ENCODE measurements at regions not wholly inside any gene's neighbourhood (a gene's known extent, or its start where the extent isn't known, plus 50 kb on each side); places are given as distances from the start of the nearest gene placed in this dataset.

DNA sequence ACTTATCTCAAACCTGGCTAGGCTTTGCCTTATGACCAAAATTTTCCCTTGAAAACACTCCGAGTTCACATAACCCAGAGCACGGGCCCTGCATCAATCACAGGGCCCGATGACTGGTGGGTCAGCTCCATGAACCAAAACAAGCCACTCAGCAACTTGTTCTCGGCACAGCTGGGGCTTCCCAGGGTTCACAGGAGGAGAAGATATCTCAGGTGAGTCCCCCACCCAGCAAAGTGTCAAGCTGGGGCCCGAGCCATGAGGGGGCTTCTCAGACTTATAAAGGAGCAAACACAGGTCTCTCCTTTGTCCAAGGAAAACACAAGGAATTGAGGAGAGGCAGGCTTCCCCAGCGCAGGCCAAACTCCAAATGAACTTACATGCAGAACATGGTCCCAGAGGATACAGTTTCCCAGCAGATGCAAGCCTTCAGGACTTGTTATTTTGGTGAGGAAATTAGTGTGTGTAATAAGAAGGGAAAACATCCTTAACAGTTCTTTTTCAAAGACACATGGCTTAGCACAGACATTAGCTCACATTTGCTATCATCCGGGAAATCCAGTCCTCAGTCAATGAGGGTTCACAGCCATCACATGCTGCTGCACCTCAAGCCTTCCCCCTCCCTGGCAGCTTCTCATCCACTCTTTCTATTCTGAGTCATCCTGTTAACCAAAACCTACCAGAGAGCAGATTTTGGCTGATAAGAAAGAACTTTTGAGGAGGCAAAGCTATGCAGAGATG is 98.1 kb upstream of the NFIA start:
- DNase-seq = no peak

DNA sequence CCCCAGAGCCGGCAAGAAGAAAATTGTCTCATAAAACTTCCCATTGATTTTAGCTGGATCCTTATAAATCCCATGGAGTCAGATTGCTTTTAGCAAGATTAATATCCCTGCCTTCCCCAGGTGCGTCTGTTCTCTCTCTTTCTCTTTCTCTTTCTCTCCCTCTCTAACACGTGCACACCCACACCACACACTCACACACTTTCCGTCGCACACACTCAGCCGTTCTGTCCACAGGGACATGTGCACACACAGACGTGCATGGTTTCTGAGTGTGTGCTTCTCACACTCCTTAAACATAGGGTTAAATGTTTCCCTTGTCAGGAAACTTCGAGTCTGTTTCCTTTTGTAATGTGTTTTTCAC is 98.7 kb upstream of the NFIA start:
- DNase-seq = no peak

DNA sequence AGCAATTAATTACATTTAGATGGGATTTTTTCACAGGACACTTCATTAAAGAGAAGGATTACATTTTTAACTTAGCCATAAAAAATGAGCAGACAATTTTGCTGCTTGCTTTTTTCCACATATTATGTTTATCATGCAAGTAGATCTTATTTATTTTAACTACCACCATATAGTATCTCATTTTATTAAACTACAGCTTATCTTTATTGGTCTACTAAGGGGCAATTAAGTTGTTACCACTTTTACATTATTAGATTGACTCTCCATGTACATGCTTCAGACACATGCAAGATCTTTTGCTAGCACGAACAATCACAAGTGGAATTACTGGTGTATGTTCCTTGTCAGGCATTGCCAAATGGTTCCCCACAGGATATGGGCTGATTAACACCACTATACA is 99.8 kb upstream of the NFIA start:
- no peak for DNase-seq

DNA sequence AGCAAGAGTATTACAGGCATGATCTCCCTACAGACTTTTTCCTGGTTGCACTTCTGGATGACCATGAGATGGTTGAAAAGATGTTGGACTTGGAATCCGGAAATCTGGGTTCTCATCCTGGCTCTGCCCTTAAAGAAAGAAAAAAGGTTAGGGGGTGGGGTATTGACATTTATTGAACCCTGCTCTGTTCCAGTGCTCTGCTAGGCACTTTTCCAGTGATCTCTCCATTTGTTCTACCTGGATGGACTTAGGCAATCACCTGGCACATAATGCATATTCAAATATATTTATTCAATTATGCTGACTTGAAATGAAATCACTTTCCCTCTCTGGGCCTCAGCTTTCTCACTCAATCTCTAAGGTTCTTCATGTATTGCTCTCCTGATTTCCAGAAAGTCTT is 101.0 kb upstream of the NFIA start:
- no peak for DNase-seq

DNA sequence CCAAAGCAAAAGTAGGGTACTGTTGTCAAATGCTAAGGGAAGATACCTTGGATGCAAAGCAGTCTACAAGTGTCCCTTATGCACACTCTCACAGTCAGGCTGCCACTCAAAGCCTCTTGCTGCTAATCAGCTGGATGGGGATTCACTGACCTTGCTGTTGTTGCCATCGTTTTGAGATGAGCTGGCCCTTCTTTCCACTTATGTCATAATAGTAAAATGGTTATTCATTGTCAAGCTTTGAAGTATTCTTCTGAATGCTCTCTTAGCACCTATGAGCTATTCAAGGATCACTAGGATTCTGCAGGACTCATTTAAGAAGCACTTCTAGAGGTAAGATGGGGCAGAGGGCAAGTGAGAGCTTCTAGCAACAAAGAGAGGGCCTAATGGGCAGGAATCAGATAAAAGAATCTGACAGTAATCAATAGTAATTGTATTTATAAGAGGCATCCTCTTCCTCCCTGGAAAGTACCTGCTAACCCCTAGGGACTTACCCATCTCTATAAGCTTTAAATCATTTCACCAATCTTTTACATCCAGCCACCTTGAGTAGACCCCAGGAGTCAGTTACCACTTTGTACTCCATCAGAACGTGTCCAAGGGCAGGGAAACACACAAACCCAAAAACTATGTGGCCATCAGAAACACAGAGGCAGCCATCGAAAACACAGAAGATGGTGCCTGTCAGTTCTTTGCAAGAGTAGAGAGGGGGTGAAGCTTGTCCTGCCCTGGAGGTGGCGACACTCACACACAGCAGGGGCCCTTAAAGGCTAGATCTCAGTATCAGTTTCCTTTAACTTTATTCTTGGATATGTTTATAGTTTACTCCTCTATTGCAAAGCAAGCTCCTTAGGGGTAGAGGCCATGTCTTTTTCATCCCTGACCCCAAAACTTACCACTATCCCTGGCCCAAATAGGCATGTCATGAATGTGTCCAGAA is 103.7 kb upstream of the NFIA start:
- DNase-seq = peak; percentile 7 to 19

DNA sequence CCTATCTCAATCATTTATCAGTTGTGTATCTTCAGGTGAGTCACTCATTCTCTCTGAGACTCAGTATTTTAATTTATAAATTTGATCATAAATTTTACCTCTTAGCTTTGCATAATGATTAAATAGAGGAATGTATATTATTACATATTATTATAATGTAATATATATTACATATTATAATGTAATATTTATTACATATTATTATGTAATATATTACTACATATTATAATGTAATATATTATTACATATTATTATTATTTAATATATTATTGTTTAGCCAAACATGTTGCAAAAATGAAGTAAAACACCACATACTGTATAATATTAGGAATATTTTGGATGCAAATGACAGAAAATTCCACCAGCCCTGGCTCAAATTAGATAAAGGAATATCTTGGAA is 104.7 kb upstream of the NFIA start:
- no peak for DNase-seq

DNA sequence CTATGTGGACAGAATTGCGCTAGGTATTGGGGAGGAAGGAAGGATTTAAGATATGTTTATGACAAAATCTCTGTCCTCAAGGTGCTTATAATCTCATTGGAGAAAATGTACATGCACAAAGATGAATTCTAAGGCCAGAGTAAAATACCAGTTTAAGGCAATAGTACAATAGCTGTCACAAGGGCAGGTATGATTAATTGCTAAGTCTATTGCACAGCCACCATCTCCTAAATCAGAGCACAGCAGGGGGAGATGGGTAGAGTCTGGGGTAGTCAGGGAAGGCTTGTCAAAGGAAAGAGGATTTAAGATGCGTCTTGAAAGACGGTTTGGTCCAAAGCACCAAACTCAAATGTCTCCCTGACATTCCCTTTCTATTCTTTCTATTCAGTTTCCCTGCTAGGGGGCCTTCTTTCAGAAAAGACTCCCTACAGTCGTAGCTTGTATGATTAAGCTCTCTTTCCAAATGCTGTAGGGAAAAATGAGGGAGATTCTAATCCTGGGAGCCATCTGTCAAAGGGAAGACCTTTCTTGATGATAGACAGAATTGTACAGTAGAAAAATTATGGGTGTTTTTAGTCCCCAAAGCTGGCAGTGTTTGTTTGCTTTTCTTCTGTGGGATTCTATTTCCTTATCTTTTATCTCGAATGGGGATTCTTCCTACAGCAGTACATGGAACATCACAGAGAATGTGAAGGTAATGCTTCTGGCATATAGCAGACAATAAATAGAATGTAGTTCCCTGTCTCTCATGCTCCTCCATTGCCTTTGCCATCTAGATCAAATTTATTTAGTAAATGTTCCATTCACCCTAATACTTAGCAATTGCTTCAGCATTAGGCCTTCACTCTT is 107.6 kb upstream of the NFIA start:
- no peak for DNase-seq

DNA sequence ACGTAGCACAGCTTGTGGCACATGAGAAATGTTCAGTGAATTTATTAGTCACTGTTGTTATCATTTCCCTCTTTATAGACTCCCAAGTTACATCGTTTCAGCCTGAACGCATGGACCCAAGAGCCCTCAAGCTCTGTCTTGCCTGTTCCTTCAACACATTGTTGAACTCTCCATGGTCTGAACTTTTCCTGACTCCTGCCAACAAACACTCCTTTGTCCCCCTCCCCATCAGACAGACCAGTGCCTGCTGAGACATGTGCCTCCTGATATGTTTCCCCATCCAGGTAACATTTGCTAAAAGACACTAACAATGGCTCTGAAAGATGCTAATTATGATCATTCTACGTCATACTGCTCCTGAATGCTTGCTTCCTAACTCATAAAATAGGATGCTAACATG is 108.7 kb upstream of the NFIA start:
- DNase-seq = no peak

DNA sequence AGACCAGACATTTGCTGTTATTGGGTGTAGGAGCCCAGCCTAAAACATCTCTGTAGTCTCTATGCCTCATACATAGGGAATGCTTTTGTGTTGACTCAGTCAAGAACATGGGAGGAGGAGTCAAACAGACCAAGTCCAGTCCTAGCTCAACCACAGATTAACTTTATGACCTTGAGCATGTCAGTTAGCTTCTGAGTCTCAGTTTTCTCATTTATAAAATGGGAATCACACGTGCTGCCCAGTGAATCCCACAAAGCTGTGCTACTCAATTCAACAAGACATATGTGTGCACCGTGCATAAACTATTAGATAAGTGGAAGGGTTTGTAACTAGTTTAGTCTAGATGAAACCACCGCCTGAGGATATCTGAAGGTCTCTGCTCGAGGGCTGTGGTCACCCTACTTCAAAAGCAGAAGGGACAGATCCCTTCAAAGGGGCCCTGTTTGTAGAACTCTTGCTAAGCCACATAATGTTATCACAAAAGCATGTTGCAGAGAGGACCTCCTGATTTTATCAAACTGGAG is 109.5 kb upstream of the NFIA start:
- no peak for DNase-seq

DNA sequence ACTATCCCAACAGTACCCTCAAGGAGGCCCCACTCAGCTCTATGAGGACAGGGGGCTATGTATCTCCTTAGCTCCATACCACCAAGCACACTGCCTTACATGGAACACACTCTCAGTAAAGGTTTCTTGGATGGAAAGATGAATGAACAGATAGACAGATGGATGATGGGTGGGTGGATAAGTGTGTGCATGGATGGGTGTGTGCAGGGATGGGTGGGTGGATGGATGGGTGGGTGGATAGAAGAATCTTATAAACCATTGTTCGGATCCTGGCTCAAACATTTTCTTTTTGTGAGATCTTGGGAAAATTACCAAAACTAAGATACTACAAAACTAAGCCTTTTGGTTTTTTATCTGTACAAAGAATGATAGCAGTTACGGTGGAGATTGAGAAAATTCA is 111.0 kb upstream of the NFIA start:
- no peak for DNase-seq

DNA sequence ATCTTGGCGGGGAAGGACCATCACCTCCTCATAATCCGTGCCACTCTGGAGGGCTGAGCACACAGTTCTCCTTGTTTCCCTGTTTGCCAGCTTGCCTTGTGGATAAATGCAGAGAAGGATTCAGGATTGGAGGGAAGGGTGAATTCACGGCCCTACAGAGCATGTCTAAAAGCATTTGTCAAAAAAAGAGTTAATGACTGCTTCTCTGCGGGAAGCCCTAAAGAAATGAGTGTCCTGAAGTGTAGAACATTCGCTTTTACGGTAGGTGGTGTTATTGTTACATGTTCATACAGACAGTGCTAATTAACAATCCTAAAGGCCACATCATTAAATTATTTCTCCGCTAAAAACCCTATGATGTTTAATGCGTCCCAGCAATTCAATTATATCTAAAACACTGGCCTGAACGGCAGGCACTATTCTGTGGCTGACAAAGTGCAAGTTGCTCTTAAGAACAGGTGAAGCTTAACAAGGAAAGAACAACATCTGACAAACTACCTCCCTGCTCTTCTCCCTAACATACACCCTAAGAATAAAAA is 112.3 kb upstream of the NFIA start:
- DNase-seq = no peak

DNA sequence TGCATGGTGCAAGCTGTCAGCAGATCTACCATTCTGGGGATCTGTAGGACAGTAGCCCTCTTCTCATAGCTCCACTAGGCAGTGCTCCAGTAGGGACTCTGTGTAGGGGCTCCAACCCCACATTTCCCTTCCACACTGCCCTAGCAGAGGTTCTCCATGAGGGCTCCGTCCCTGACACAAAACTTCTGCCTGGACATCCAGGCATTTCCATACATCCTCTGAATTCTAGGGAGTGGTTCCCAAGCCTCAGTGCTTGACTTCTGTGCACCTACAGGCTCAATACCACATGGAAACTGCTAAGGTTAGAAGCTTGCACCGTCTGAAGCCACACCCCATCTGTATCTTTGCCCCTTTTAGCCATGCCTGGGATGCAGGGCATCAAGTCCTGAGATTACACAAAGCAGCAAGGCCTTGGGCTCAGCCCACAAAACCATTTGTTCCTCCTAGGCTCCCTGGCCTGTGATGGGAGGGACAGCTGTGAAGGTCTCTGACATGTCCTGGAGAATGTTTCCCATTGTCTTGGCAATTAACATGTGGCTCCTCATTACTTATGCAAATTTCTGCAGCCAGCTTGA is 117.0 kb upstream of the NFIA start:
- no peak for DNase-seq

DNA sequence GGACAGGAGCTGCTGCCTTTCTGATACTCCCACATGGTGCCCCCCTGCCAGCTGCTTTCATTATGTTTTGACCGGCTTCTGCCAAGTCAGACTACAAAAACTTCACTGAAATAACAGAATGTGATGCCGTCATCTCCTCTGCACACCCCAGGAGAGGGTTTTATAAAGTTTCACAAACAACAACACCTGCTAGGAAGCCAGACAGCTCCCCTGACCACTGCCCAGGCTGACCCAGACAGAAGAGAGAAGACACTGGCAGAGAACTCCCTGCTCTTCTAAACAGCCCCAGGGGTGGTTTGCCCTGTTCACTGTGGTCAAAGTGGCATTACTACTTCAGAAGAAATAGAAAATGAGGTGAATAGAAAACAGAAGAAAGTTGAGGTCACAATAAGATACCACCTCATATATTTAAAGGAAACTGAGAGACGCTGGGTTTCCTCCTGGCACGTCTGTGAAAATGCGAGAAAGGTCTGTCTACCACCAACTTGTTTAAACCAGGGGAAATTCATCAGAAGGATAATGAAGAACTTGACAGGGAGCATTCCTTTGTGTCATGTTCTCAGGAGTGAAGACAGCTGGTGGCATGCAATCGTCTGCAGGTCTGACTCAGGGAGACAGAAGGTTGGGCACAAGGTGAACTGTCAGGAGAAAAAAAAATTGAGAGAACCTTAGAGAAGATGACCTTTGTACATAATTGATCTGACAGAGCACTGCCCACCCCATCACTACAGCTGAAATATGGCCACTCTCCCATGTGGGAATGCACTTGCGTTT is 119.0 kb upstream of the NFIA start:
- no peak for DNase-seq

DNA sequence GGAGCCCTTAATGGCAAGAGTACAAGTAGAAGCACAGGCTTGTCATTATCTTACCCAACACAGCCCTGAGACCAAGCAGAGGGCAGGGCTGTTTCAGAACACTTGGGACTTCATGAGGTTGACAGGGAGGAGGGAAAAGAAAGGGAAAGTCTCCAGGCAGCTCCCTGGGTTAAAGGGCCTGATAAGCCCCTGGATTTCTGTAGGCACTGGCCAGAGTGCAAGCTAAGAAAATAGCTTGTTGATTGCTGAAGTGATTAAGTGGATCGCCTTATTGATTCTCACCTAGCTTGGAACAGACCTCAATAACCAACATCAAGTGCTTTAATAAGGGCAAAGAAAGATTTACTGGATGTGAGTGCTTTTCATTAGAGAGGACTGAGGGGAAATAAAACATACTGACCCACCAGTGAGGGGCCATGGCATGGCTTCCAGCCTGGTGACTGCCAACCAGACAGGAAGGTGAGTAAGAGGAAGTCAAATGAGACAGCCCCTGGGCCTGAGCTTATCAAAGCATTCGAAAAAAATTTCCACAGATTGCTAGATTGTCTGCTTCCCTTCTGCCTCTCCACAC is 121.4 kb upstream of the NFIA start:
- DNase-seq = no peak

DNA sequence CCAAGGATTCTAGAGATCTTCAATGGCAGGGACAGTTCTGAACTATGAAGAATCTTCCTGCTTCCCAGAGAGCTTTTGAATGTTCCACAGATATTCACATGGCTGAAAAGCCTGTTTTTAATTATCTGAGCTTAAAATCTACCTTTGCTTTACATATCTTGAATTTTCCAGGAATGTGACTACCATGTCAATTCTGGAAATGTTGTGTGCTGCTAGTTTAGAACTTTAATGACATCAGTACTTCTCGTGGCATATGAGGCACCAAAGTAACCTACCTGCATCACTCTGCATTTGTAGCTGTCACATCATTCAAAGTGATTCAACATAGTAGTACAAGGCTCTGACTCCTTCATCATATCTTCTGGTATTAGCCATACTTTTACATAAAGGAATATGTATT is 122.7 kb upstream of the NFIA start:
- no peak for DNase-seq

DNA sequence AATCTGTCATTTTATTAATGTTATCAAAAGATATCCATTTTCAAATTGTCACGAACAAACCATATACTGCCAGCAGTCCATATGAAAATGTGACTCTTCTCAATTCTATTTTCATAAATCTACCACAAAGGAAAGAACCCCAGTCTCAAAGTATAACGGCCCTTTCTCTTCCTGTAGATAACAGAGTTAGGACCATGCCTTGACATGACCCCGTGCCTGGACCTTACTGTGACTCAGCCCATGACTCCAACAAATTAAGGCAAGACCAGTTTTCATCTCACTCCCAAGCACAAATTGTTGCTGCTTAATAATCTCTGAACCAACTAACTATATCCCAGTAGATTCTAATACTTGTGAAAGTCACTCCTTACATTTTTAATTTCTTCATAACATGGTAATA is 124.4 kb upstream of the NFIA start:
- DNase-seq = no peak

DNA sequence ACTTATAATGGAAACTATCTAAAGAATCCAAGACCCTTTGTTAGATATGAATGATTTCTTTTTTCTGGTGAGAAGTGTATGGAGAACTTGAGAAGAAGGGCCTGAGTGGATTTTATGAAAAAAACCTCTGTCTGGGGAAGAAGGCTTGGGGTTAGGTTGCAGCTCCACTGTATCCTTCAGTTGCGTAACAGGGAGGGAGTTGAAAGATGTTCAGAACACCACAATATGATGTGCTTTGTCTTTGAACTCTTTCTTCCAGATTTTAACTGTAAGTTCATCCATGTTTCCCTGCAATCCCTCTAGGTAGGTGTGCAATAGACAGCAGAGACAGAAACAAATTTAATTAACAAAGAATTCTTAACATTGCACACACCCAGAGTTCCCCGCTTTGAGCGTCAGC is 125.8 kb upstream of the NFIA start:
- DNase-seq = no peak

DNA sequence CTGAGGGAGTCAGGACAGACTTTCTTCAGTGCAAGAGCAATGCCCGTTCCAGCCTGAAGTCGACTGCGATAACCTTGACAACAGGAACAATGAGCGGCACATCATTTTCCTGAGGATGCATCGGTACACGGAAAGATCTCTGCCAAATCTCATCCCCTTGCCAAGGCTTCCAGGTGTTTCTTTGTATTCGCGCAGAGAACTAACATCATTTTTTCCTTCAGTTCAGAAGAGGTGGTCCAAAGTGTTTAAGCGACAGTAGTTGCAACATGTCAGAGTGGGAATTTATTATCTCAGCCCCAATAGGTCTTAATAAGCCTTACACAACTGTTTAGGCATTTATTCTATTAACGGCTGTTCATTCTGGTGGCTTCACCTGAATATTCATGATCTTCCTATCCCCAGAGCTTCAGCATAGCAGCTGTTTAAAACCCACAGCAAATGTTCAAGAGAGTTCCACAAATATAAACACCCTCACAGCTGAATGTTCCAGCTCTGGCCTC is 129.7 kb upstream of the NFIA start:
- DNase-seq = no peak

DNA sequence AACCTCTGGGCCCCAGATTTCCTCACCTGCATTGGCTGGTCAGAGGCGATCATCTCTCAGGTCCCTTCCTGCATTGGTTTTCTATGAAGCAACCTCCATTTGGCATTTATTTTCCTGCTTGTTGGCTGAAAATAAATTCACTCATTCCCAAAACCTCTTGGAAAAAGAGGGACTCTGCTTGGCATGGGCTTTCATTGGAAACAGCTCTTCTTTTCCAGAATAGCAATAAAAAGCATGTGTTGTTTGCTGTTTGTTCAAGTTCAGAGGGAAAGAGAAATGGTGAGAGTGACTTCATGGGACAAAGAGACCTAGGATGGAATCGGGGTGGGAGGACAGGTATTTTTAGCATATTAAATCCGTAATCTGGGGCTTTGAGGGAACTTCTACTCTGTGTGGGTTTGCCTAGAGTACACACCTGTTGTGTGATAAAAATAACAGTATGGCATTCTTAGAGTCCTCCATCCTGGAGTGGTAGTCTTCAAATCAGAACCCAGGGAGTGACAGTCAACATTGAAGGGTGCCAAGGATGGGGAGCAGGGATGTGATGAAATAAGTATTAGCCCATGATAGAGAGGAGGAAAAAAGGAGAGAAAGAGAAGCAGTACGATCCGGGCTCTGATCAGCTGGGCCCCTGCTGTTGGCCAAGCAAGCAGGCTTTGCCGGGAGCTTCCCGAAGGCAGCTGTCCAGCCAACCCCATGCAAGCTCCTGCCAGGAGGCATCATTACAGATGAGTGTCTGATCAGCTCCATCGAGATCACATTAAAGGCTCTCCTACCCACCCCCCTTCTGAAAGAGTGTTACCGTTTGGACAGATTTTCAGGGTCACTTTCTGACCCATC is 131.9 kb upstream of the NFIA start:
- DNase-seq = no peak

DNA sequence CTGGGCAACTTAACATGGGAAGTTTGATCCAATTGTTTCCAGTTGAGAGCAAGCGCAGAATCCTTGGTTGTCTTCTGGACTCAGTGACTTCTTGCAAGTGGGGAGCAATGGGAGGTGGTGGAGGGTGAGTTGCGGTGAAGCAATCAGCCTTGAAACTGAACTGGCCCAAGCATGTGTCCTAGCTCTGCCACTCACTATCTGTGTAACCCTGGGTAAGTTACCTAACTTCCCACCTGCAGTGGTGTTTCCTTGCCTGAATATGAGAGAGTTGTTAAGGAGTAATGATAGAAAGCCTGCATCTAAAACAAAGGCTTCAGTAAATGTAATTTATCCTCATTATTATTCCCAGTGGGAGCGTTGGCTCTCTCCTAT is 132.5 kb upstream of the NFIA start:
- DNase-seq = no peak

All from stimulated activated CD4-positive, alpha-beta T cell treated with anti-CD3 and anti-CD28 coated beads, Interleukin-2, amount 100 ng/mL, for 48 hours (primary cell).